ENCODE measurements at regions not wholly inside any gene's neighbourhood (a gene's known extent, or its start where the extent isn't known, plus 50 kb on each side); places are given as distances from the start of the nearest gene placed in this dataset.

- DNase-seq (ENCODE audit: low spot score): no peak
Measured at GRCh38 chr3:34292605-34293300, 494.3 kb downstream of the PDCD6IP start.

- no peak for DNase-seq (ENCODE audit: low spot score)
Measured at GRCh38 chr3:34294240-34294639, 495.8 kb downstream of the PDCD6IP start.

- DNase-seq (ENCODE audit: low spot score): no peak
Measured at GRCh38 chr3:34296796-34297195, 498.4 kb downstream of the PDCD6IP start.

- no peak for DNase-seq (ENCODE audit: low spot score)
Measured at GRCh38 chr3:34298653-34299052, 500.2 kb downstream of the PDCD6IP start.

- no peak for DNase-seq (ENCODE audit: low spot score)
Measured at GRCh38 chr3:34300621-34301020, 502.2 kb downstream of the PDCD6IP start.

- no peak for DNase-seq (ENCODE audit: low spot score)
Measured at GRCh38 chr3:34301313-34301712, 502.9 kb downstream of the PDCD6IP start.

- no peak for DNase-seq (ENCODE audit: low spot score)
Measured at GRCh38 chr3:34305266-34305665, 506.8 kb downstream of the PDCD6IP start.

GRCh38 chr3:34312684-34313083, 514.3 kb downstream of the PDCD6IP start:
- no peak for DNase-seq (ENCODE audit: low spot score)

- no peak for DNase-seq (ENCODE audit: low spot score)
Measured at GRCh38 chr3:34319881-34320280, 521.5 kb downstream of the PDCD6IP start.

- DNase-seq (ENCODE audit: low spot score): no peak
Measured at GRCh38 chr3:34323517-34323916, 525.1 kb downstream of the PDCD6IP start.

- DNase-seq (ENCODE audit: low spot score): no peak
Measured at GRCh38 chr3:34346656-34347055, 548.2 kb downstream of the PDCD6IP start.

- DNase-seq (ENCODE audit: low spot score): no peak
Measured at GRCh38 chr3:34351882-34352777, 553.7 kb downstream of the PDCD6IP start.

- DNase-seq (ENCODE audit: low spot score): no peak
Measured at GRCh38 chr3:34352778-34353331, 554.4 kb downstream of the PDCD6IP start.

GRCh38 chr3:34357461-34357860, 559.0 kb downstream of the PDCD6IP start:
- no peak for DNase-seq (ENCODE audit: low spot score)

GRCh38 chr3:34359064-34359463, 560.6 kb downstream of the PDCD6IP start:
- DNase-seq (ENCODE audit: low spot score): no peak

GRCh38 chr3:34360713-34361112, 562.3 kb downstream of the PDCD6IP start:
- no peak for DNase-seq (ENCODE audit: low spot score)

GRCh38 chr3:34361921-34362320, 563.5 kb downstream of the PDCD6IP start:
- no peak for DNase-seq (ENCODE audit: low spot score)

- DNase-seq (ENCODE audit: low spot score): no peak
Measured at GRCh38 chr3:34362910-34363309, 564.5 kb downstream of the PDCD6IP start.

- DNase-seq (ENCODE audit: low spot score): no peak
Measured at GRCh38 chr3:34363881-34364280, 565.5 kb downstream of the PDCD6IP start.

- DNase-seq (ENCODE audit: low spot score): no peak
Measured at GRCh38 chr3:34364335-34364734, 565.9 kb downstream of the PDCD6IP start.

- DNase-seq (ENCODE audit: low spot score): no peak
Measured at GRCh38 chr3:34365231-34365630, 566.8 kb downstream of the PDCD6IP start.

- no peak for DNase-seq (ENCODE audit: low spot score)
Measured at GRCh38 chr3:34365771-34366170, 567.3 kb downstream of the PDCD6IP start.

GRCh38 chr3:34367521-34367920, 569.1 kb downstream of the PDCD6IP start:
- no peak for DNase-seq (ENCODE audit: low spot score)

All from umbilical cord (tissue), 1 donor.